ENCODE measurements at regions not wholly inside any gene's neighbourhood (a gene's known extent, or its start where the extent isn't known, plus 50 kb on each side); places are given as distances from the start of the nearest gene placed in this dataset.

DNA sequence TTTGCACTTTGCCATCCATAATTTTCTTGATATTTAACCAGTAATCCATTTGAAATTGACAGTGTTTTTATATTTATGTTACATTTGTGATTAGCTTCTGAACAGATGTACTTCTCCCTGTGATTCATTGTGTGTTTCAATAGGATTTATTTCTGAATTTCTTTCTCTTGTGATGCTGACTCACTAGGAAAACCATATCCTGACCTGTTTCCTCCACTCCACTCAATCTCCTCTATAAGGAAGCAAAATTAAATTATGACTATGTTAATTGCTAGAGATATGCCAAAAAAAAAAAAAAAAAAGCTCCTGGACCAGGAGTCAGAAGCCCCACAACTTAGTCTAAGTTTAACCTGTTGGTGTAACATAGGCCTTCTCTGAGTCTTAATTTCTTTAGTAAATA lies 614.6 kb upstream of the SPRY2 start:
- Histone ChIP-seq H3K27ac (replicated peaks) (no peak overlapping the region), H3K27me3 (ENCODE audit: insufficient read depth, poor library complexity, severe bottlenecking) (no peaks in the 10 kb centered on the region), H3K4me3 (replicated peaks; ENCODE audit: insufficient read depth, low read length) (no peak overlapping the region)
- no peak for DNase-seq (ENCODE audit: low read depth in 1 of 2, low spot score in 1 of 2)
- no peak for TF ChIP-seq SPI1 (IDR thresholded peaks at IDR 0.05; ENCODE audit: borderline replicate concordance, low read depth)
- TF ChIP-seq POLR2AphosphoS5 (IDR thresholded peaks at IDR 0.05; ENCODE audit: low read depth): no peak
- TF ChIP-seq GABPA (IDR thresholded peaks at IDR 0.05; ENCODE audit: low read depth): no peak
- TF ChIP-seq, protein P1, sequence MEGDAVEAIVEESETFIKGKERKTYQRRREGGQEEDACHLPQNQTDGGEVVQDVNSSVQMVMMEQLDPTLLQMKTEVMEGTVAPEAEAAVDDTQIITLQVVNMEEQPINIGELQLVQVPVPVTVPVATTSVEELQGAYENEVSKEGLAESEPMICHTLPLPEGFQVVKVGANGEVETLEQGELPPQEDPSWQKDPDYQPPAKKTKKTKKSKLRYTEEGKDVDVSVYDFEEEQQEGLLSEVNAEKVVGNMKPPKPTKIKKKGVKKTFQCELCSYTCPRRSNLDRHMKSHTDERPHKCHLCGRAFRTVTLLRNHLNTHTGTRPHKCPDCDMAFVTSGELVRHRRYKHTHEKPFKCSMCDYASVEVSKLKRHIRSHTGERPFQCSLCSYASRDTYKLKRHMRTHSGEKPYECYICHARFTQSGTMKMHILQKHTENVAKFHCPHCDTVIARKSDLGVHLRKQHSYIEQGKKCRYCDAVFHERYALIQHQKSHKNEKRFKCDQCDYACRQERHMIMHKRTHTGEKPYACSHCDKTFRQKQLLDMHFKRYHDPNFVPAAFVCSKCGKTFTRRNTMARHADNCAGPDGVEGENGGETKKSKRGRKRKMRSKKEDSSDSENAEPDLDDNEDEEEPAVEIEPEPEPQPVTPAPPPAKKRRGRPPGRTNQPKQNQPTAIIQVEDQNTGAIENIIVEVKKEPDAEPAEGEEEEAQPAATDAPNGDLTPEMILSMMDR (IDR thresholded peaks at IDR 0.05; ENCODE audit: insufficient read depth, low read length): no peak
- TF ChIP-seq, protein P2, sequence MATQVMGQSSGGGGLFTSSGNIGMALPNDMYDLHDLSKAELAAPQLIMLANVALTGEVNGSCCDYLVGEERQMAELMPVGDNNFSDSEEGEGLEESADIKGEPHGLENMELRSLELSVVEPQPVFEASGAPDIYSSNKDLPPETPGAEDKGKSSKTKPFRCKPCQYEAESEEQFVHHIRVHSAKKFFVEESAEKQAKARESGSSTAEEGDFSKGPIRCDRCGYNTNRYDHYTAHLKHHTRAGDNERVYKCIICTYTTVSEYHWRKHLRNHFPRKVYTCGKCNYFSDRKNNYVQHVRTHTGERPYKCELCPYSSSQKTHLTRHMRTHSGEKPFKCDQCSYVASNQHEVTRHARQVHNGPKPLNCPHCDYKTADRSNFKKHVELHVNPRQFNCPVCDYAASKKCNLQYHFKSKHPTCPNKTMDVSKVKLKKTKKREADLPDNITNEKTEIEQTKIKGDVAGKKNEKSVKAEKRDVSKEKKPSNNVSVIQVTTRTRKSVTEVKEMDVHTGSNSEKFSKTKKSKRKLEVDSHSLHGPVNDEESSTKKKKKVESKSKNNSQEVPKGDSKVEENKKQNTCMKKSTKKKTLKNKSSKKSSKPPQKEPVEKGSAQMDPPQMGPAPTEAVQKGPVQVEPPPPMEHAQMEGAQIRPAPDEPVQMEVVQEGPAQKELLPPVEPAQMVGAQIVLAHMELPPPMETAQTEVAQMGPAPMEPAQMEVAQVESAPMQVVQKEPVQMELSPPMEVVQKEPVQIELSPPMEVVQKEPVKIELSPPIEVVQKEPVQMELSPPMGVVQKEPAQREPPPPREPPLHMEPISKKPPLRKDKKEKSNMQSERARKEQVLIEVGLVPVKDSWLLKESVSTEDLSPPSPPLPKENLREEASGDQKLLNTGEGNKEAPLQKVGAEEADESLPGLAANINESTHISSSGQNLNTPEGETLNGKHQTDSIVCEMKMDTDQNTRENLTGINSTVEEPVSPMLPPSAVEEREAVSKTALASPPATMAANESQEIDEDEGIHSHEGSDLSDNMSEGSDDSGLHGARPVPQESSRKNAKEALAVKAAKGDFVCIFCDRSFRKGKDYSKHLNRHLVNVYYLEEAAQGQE (IDR thresholded peaks at IDR 0.05; ENCODE audit: insufficient replicate concordance, low read depth): no peak

DNA sequence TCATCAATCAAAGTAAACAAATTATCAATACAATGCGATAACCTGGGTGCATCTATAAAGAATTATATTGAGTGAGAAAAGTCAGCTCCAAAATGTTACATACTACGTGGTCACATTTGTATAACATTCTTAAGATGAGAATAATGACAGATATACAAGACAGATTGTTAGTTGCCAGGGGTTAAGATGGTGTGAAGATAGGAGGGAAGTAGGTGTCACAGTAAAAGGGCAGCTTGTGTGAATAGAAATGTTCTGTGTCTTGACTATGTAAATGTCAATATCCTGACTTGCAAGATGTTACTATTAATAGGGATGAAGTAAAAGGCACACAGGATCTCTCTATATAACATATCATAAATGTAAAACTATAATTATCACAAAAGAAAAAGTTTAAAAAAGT lies 611.2 kb upstream of the SPRY2 start:
- no peak for DNase-seq (ENCODE audit: low read depth in 1 of 2, low spot score in 1 of 2)
- no peak overlapping the region for H3K27ac ChIP-seq (replicated peaks)
- no peaks in the 10 kb centered on the region for H3K27me3 ChIP-seq (ENCODE audit: insufficient read depth, poor library complexity, severe bottlenecking)
- no peak overlapping the region for H3K4me3 ChIP-seq (replicated peaks; ENCODE audit: insufficient read depth, low read length)
- TF ChIP-seq GABPA (IDR thresholded peaks at IDR 0.05; ENCODE audit: low read depth) (no peak), POLR2AphosphoS5 (IDR thresholded peaks at IDR 0.05; ENCODE audit: low read depth) (no peak), SPI1 (IDR thresholded peaks at IDR 0.05; ENCODE audit: borderline replicate concordance, low read depth) (no peak)
- TF ChIP-seq, protein P2 (IDR thresholded peaks at IDR 0.05; ENCODE audit: insufficient replicate concordance, low read depth): no peak
- TF ChIP-seq, protein P1 (IDR thresholded peaks at IDR 0.05; ENCODE audit: insufficient read depth, low read length): no peak

DNA sequence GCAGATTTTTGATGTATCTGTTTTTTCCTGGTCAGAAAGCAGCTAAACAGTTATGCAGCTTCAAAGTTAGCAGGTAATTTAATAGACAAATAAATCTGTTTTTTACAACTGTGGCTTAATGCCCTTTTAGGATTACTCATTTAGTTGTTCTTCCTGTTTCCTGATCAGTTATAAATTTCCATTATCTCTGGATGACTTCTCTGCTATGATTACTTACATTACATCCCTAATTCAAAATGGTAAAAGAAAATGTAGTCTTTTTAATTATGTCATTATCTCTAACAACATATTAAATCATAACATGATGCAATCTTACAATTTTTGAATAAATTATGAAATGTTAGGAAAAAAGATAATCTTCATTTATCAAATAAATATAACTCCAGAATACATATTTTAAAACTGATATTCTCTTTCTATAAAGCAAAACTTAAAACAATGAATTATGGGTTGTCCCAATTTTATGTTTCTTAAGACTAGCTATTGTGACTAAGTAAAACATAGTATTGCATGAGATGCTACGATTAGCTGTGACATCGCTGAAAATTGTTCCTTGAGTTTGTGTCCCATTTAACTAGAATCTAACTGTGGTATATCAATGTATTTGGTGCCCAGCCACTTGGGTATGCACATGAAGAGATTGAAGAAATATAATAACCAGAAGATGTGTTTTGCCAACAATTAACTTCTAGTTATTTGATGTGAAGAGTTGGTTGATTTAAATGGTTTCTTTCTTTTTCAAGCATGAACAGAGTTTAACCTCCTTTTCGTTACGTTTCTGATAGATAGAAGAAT lies 605.3 kb upstream of the SPRY2 start:
- DNase-seq (ENCODE audit: low read depth in 1 of 2, low spot score in 1 of 2): no peak
- Histone ChIP-seq H3K27me3 (ENCODE audit: insufficient read depth, poor library complexity, severe bottlenecking) (no peaks in the 10 kb centered on the region), H3K4me3 (replicated peaks; ENCODE audit: insufficient read depth, low read length) (no peak overlapping the region), H3K27ac (replicated peaks) (no peak overlapping the region)
- no peak for TF ChIP-seq SPI1 (IDR thresholded peaks at IDR 0.05; ENCODE audit: borderline replicate concordance, low read depth)
- no peak for TF ChIP-seq POLR2AphosphoS5 (IDR thresholded peaks at IDR 0.05; ENCODE audit: low read depth)
- no peak for TF ChIP-seq GABPA (IDR thresholded peaks at IDR 0.05; ENCODE audit: low read depth)
- TF ChIP-seq, protein P1 (IDR thresholded peaks at IDR 0.05; ENCODE audit: insufficient read depth, low read length): no peak
- TF ChIP-seq, protein P2 (IDR thresholded peaks at IDR 0.05; ENCODE audit: insufficient replicate concordance, low read depth): no peak

Data from HL-60 (cell line).